ENCODE measurements at regions not wholly inside any gene's neighbourhood (a gene's known extent, or its start where the extent isn't known, plus 50 kb on each side); places are given as distances from the start of the nearest gene placed in this dataset.
"Not testable (repeated sequence)": the region's sequence is repeated elsewhere in the genome, so short reads cannot be mapped to it uniquely, and the experiment has no call there.

DNA sequence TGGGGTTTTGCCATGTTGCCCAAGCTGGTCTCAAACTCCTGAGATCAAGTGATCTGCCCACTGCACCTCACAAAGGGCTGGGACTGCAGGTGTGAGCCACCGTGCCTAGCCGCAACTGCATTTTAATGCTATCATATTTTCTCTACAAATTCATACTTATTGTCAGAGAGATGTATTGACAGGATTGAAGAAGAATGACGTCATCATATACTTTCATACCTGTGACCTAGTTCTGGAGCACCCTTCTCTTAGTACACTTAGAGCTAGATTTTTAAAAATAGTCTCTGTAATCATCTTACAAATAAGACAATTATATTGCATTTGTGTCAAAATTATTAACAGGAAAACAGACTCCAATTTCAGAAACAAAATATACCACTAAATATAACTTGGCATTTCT, 242.8 kb upstream of the PDZRN3 start:
- no peak for DNase-seq (ENCODE audit: low spot score)

DNA sequence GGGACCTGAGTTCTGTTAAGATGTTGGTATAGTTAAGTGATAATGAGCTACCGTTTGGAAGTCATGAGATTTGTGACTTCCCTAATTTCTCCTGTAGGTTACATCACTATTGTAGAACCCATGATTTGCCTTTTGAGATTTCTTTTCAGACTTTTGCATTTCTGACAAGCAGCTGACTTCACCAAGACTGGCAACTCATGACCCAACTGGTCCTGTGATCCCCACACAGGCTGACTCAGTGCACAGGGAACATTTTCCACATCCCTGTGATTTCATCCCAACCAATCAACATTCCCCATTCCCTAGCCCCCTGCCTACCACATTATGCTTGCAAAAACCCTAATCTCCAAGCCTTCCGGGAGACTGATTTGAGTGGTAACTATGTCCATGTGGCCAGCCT, 242.1 kb upstream of the PDZRN3 start:
- DNase-seq (ENCODE audit: low spot score) = no peak

DNA sequence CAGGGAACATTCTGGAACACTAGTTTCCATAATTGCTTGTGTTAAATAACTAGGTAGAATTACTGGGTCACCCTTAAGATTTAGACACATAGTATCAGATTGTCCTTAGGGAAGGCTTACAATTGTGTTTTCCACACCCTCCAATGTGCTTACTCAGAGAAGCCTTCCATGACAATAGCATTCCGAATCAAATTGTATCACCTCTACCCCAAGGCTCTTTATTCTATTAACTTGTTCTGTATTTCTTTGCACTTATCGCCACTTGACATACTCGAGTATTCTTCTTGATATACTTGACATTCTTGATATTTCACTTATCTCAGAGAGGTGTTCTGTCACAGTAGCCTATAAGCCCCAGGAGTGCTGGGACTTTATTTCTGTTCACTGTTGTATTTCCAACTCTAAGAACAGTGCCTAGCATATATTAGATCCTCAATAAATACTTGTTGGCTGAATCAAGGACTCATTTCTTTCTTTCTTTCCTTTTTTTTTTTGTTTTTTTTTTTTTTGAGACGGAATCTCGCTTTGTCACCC, 238.9 kb upstream of the PDZRN3 start:
- no peak for DNase-seq (ENCODE audit: low spot score)

DNA sequence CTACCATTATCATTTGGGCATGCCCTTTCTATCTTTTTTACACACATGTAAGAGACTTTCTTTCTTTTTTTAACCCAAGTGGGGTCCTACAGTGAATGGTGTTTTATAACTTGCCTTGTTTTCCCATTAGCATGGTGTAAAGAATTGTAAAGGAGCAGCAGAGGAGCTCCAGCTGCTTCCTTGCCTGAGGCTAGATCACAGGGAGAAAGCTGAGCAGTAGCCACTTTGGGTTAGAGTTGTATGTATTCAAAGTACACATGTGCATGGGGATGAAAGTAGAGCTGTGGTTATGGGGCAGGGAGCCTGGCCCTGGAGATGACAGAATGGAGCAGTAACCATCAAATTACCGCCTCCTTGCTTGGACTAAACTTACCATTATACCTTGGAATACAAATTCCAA, 231.1 kb upstream of the PDZRN3 start:
- DNase-seq (ENCODE audit: low spot score) = no peak

DNA sequence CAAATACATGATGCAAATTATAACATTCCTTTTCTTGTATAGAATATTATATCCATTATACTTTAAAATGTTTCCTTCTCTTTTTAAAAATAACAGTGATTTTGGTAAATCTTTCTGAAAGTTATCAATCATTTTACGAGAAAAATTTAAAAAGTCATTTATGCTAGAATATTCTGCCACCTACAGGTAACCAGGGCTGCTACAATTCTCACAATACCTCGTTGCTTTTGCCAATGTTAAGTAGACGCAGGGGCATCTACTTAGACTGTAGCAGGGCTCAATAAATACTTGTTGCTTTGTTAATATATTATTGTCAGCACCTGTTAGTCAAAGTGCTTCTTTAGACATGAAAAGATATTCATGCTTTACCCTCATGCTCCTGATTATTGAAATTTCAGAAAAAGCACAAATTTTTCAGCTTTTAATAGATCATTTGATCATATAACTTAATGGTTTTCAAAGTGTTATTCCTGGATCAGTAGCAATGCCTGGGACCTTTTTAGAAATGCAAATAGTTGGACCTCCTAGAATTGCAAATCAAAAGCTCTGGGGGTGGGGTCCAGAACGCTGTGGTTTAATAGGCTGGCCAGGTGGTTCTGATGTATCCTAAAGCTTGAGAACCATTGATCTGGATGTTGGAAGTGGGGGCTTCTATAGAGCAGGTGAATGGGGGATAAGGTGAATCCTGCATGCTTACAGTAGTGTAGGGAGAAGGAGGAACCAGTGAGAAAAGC, 223.6 kb upstream of the PDZRN3 start:
- DNase-seq (ENCODE audit: low spot score) = peak; percentile 30

DNA sequence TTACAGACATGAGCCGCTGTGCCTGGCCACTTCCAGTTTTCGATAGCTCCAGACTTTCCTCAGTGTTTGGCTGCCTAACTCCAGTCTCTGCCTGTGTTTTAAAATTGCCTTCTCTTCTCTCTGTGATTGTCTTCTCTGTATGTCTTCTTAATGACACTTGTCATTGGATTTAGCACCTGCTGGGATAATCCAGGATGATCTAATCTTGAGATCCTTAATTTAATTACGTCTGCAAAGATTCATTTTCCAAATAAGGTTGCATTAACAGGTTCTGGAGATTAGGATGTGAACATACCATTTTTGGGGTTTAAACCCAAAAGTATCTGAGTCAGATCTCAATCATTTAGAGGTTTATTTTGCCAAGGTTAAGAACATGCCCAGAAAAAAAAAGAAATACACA, 222.2 kb upstream of the PDZRN3 start:
- DNase-seq (ENCODE audit: low spot score) = no peak

DNA sequence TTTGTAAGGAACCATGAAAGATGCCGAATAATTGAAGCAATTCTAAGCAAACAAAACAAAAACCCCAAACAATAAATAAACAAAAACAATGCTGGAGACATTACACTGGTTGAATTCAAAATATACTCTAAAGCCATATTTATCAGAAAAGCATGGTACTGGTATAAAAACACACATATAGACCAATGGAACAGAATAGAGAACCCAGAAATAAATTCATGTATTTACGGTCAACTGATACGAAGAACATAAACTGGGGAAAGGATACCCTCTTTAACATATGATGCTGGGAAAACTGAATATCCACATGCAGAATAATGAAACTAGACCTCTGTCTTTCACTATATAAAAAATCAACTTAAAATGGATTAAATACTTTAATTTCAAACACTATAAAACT, 214.3 kb upstream of the PDZRN3 start:
- no peak for DNase-seq (ENCODE audit: low spot score)

DNA sequence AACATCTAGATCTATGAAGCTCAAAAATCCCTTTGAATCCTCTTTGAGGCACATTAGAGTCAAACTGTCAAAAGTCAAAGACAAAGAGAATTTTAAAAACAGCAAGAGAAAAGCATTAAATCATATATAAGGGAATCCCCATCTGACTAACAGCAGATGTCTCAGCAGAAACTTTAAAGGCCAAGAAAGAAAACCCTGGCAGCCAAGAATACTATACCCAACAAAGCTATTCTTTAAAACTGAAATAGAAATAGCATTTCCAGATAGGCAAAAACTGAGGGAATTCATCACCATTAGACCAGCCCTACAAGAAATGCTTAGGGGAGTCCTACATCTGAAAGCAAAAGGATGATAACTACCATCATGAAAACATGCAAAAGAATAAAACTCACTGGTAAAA, 211.2 kb upstream of the PDZRN3 start:
- DNase-seq (ENCODE audit: low spot score) = no peak

DNA sequence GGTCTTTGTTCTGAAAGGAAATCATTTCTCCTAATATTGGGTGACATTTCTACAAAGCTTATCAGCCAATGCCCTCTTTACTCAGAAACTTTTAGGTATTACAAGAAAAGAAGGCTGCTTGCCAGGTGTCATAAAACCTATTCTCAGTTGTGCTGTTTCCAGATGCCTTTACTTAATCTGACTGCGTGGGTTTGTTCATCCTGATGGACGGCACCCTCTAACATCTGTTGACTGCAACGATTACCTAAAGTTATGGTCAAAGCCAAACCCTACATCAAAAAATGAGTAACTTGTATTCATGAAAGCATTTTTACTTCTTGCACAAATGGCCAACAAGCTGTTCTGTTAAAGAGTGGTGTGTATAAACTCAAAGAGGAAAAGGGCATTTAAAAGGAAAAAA, 207.7 kb upstream of the PDZRN3 start:
- no peak for DNase-seq (ENCODE audit: low spot score)

DNA sequence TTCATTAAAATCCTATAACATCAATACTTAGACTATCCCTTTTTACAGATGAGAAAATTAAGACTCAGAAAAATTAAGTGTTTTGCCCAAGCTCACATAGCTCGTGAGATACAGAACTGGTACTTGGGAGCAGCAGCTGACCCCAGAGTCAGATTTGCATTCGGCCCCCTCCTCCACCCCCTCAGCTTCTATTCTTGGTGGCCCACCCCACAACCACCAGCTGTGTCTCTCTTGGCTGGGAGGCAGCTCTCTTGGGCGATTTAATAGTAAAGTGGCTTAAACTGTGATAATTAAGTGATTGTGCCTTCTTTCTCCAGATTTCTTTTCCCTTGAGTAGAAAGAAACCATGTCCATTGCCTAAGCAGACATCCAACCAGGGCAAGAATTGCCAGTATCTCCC, 203.6 kb upstream of the PDZRN3 start:
- no peak for DNase-seq (ENCODE audit: low spot score)

DNA sequence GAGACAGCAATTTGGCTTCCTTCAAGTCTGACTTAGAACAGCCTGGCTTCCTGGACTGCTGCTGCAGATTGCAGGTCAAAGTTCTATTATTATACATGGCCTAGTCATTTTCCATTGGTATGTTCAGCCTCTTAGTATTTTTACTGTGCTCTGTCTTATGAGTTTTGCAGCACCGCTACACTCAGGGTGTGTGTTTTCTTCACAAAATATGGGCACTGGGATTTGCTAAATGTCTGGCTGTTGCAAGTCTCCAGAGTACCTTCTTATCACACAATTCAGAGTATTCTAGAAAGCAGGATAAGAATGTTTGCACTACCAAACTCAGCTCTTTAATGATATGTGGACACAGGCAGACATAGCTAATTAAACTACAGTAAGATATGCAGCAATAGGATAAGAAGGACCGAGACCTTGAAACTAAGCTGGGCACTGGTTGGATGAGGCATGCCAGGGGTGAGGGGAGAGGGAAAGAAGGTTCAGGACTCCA, 203.0 kb upstream of the PDZRN3 start:
- DNase-seq (ENCODE audit: low spot score) = peak; percentile 5

DNA sequence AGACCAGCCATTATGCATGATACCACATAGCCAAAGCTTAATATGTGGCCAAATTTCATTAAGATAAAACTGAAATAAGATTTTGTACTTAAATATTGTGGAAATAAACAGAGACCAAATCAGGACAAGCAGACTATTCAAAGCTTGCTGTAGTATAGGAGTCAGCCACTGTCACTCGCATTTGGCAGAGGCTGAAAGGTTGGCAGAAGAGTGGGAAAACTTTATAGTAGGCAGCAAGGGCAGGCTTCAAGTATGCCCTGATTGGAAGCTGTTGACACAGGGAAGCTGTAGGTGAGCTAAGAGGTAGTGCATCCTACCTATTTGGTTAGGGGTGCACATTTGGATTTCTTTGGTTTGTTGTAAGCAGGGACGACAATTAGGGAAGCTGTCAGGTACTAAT, 202.5 kb upstream of the PDZRN3 start:
- DNase-seq (ENCODE audit: low spot score) = no peak

DNA sequence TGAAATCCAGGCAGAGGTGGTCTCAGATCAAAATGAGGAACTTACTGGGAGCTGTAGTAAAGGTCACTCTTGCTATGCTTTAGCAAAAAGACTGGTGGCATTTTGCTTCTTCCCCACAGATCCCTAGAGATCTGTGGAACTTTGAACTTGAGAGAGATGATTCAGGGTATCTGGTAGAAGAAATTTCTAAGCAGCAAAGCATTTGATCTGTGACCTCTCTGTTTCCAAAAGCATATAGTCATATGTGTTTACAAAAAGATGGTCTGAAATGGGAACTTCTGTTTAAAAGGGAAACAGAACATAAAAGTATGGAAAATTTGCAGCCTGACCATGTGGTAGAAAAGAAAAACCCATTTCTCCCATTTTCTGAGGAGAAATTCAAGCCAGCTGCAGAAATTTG, 196.2 kb upstream of the PDZRN3 start:
- not testable (repeated sequence) for DNase-seq (ENCODE audit: low spot score)

DNA sequence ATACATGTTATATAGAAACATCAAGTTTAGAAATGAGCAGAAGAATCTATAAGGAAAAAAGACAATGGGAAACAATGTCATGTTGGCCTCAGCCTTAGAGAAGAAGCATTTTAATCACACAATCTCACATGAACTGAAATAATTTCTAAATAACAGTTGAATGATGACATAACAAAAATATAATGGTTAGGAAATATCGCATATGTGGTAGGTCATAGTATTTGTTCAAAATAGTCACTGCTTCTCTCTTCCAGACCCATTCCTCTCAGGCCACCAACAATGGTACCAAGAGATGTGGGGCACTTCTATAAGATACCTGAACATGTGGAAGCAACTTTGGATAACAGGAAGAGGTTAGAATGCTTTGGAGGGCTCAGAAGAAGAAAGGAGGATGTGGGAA, 195.7 kb upstream of the PDZRN3 start:
- DNase-seq (ENCODE audit: low spot score) = no peak

DNA sequence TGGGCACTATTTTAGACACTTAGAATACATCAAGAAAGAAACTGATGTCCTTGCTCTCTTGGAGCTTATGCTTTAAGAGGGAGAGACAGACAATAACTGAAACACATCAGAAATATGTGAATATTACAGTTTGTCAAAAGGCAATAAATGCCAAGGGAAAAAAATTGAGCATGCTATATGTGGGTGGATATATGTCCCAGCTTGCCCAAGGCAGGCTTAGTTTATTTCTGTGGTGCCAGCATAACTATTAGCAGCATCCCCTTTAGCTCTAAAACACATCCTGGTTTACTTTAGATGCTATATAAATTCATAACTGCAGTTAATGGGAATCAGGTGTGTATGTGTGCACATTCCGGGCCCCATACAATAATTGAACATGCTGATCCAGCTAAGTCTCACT, 191.2 kb upstream of the PDZRN3 start:
- DNase-seq (ENCODE audit: low spot score) = no peak

DNA sequence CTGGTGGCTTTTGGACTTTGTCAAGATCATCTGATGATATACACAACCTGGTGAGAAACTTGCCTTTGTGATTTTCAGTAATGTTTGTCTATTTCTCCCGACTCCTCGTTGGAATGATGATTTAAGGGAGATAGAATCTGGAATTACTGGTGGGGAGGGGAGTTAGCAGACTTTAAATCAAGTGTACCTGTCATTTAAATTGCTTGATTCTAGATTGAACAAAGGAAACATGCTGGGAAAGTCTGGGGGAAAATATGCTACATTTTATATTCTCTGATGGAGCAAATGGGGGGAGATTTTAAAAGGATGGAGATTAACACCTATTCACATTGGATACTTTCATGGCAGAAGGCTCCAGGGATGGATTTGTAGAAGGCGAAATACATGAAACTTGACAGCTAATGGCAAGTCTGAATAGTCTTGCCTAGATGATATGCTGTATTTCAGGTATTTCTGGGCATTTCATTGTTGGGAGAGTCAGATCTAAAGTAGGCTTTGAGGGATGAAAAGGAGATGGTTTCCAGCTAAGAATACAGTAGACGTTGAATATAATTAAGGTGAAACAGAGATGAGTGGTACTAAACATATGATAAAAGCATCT, 189.1 kb upstream of the PDZRN3 start:
- DNase-seq (ENCODE audit: low spot score) = no peak

DNA sequence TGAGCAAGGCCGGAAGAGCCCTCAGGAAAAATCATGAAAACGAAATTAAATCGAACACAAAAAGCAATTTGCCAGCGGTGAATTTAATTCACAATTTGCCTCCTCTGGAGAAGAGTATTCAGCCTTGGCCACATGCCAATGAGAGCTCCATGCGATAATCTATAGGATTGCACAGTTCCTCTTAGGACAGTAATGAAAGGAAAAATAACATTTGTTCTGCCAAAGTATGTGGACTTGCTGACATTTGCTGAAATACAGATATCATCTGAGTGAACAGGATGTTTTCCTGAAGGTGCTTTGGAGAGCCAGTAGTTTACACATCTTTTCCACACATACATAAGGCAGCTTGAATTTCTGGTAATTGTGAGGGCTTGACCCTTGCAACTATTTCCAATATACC, 188.6 kb upstream of the PDZRN3 start:
- no peak for DNase-seq (ENCODE audit: low spot score)

DNA sequence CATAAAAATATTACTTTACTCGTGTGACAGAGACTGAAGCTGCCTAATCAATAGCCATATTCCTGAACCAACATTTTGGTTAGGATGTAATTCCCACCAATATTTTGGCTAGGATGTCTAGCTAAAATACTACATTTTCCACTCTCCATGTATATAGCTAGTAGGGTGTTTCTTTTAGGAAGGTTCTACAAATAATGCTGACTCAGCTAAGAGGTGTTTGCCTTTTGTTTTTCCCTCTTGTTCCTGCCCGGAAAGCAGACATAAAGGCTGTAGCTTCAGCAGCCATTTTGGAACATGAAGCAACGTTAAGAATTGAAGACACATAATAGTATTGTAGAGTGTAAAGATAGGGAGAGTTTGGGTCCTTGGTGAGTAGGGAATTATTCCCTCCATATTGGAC, 187.3 kb upstream of the PDZRN3 start:
- DNase-seq (ENCODE audit: low spot score) = no peak

DNA sequence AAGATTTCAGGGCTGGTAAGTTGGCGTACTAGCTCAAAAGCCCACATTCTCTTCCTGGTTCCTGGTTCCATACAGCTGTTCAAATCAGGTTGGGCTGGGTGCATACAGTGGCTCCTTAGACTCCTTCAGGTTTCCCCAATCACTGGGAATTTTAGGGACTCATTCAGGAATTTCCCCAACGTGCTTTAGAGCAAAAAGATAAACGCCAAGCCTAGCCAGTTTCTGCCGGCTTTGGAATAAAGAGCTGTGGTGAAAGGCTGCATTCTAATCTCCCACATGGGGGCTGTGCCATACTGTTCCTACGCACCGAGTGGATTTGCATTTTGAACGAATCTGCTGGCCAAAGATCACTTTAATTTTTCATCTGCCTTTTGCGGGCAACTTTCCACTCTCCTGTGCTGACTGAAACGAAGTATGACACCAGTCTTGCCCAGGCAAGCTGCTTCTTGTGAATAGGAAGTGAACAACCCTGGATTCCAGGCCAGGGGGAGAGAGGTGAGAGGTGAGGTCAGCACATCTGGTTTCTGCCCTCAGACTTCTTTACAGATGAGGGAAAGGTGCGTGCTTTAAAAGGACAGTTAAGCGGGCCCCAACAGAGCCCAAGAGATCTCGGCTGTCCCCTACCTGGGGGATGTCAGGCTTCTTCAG, 184.2 kb upstream of the PDZRN3 start:
- DNase-seq (ENCODE audit: low spot score) = no peak

DNA sequence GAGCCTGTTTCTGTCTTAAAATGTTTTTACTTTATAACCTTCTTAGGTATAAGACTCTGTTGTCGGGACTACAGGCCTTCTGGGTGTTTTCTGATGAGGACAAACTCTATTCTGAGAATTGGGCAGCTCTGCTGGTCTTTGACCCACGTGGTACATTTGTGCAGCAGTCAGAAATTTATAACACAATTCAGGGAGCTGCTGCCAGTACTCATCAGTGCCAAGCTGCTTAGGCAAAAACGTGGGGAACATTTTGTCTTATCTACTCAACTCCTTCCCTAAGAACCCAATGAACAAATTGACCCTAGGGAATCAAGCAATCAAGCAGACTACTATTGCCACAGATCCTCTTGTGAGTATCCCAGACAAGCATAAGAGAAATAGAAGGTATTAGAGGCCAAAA, 180.7 kb upstream of the PDZRN3 start:
- DNase-seq (ENCODE audit: low spot score) = no peak

DNA sequence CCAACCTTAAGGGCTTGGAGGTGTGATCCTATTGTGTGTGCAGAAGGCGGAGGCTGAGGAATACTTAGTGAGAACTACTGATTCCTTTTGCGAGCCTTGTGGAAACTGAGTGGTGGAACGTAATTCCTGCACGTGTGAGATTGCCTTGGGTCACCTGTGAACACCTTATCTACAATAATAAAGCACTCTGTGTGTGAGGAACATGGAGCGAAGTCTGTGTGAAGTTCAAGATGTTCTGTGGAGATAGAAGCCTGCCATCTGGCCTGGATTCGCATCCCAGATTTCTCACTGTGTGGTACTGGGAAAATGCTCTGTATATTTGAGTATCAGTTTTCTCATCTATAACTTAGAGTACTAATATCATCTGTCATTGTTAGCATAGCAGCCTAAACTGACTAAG, 179.5 kb upstream of the PDZRN3 start:
- DNase-seq (ENCODE audit: low spot score) = no peak

DNA sequence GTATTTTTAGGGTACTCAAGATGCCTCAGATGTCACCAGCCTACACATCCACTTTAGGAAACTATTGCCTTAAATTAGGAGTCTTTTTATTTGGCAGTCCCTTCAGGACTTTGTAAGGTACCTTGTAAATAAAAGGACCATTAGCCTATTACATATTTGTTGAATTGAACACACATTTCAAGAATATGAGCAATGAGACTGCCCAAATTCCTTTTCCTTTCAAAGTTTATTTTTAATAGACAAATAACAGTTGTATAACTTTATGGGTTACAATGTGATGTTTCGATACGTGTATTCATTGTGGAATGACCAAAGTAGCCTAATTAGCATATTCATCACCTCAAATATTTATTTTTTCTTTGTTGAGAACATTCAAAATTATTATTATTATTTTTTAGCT, 176.7 kb upstream of the PDZRN3 start:
- no peak for DNase-seq (ENCODE audit: low spot score)

DNA sequence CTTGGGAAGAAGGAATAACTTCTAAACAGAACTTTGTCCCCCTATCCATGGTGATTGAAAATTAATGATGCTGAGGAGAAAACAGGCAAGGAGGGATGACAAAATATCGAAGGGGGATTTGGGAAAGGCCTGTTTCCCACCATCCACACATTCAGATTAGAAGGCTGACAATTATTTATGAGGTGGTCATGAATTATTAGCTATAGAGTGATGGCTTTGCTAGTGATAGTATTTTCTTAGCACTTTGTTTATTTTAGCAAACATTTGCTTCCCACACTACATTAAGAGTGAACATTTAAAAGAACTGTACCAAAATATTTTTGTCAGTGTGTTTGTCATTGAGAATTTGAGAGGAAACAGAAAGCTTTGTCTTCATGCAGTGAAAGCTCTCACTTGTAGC, 172.6 kb upstream of the PDZRN3 start:
- DNase-seq (ENCODE audit: low spot score) = no peak
